ENCODE measurements at regions not wholly inside any gene's neighbourhood (a gene's known extent, or its start where the extent isn't known, plus 50 kb on each side); places are given as distances from the start of the nearest gene placed in this dataset.

DNA sequence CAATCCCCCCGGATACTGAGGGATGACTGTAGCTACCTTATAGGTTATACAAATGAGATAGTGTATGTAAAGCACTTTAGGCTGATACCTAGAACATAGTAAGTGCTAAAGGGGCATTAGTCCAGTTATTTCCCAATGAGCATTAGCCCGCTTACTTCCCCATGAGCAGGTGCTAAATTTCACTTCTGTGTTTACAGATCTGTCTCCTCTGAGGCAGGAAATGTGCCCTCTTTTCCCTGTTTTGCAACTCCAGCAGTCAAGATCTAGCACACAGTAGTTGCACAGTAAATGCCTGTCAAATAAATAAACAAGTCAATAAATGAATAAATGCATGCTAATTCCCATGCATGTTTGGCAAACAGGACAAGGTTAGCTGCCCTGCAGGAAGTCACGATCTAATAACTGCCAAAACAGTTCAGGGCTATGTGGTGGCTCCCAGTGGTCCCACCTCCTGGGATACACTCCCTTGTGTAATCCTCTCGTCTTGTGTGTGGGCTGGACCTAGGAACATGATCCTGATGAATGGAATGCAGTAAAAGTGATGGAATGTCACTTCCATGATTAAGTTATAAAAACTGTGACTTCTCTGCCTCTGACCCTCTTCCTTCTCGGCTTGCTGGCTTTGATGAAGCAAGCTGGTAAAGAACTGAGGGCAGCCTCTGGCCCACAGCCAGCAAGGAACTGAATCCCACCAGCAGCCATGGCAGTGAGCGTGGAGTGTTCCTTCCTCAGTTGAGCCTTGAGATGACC is 459.0 kb downstream of the SOX6 start:
- H3K9me3 ChIP-seq (ENCODE audit: control insufficient read depth in 2 of 3, insufficient read depth in 1 of 3, low read length in 3 of 3), result no peaks in the 10 kb centered on the region
- H3K4me3 ChIP-seq (ENCODE audit: low read length in 3 of 3), result no peak overlapping the region
- no peaks in the 10 kb centered on the region for H3K36me3 ChIP-seq (ENCODE audit: control insufficient read depth in 2 of 3, insufficient read depth in 3 of 3, low read length in 3 of 3)
- no peak overlapping the region for H3K9ac ChIP-seq (ENCODE audit: low read length in 3 of 3)
- intact Hi-C loops (cut with DNase I), result no loop called here
- TF ChIP-seq, protein P1, sequence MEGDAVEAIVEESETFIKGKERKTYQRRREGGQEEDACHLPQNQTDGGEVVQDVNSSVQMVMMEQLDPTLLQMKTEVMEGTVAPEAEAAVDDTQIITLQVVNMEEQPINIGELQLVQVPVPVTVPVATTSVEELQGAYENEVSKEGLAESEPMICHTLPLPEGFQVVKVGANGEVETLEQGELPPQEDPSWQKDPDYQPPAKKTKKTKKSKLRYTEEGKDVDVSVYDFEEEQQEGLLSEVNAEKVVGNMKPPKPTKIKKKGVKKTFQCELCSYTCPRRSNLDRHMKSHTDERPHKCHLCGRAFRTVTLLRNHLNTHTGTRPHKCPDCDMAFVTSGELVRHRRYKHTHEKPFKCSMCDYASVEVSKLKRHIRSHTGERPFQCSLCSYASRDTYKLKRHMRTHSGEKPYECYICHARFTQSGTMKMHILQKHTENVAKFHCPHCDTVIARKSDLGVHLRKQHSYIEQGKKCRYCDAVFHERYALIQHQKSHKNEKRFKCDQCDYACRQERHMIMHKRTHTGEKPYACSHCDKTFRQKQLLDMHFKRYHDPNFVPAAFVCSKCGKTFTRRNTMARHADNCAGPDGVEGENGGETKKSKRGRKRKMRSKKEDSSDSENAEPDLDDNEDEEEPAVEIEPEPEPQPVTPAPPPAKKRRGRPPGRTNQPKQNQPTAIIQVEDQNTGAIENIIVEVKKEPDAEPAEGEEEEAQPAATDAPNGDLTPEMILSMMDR (IDR thresholded peaks at IDR 0.05; ENCODE audit: borderline replicate concordance, extremely low read depth, insufficient read depth), result no peak
- DNase-seq (peak in 4 of 5 donors; percentile 60 to 90 (median 74)), FAIRE-seq (no peak)
- peaks cover 4 to 9% (median 5%) of the 10 kb centered on the region in 3 donors for H3K4me1 ChIP-seq (ENCODE audit: control insufficient read depth in 2 of 3, insufficient read depth in 2 of 3, low read depth in 1 of 3, low read length in 3 of 3)
- H3K27ac ChIP-seq (ENCODE audit: low read depth in 2 of 2, low read length in 2 of 2), result no peak overlapping the region
- no peaks in the 10 kb centered on the region for H3K27me3 ChIP-seq (ENCODE audit: control insufficient read depth, insufficient read depth, low read length)

DNA sequence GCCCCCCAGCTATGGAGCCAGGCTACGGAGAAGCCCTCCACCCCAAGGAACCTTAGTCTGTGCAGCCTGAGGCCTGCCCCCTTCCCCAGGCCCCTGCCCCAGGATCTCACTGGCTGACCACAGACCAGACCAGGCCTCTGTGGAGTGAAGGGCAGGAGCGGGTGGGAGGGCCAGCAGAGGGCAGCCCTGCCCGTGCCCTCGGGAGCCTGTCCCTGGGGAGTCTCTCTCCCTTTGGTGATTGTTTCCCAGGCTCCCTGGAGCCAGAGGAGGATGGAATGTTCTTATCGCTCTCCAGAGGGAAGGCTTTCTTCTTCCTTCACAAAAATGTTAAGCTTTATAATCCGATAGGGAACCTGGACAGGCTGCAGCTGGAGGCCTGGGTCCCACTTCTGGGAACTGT is 455.3 kb downstream of the SOX6 start:
- Histone ChIP-seq H3K36me3 (ENCODE audit: control insufficient read depth in 2 of 3, insufficient read depth in 3 of 3, low read length in 3 of 3) (no peaks in the 10 kb centered on the region), H3K4me1 (ENCODE audit: control insufficient read depth in 2 of 3, insufficient read depth in 2 of 3, low read depth in 1 of 3, low read length in 3 of 3) (peaks cover 0 to 2% (median 0%) of the 10 kb centered on the region in 3 donors), H3K27ac (ENCODE audit: low read depth in 2 of 2, low read length in 2 of 2) (no peak overlapping the region), H3K9me3 (ENCODE audit: control insufficient read depth in 2 of 3, insufficient read depth in 1 of 3, low read length in 3 of 3) (no peaks in the 10 kb centered on the region), H3K9ac (ENCODE audit: low read length in 3 of 3) (no peak overlapping the region), H3K27me3 (ENCODE audit: control insufficient read depth, insufficient read depth, low read length) (no peaks in the 10 kb centered on the region), H3K4me3 (ENCODE audit: low read length in 3 of 3) (no peak overlapping the region)
- TF ChIP-seq, protein P1 (IDR thresholded peaks at IDR 0.05; ENCODE audit: borderline replicate concordance, extremely low read depth, insufficient read depth), result no peak
- peak in 1 of 5 donors; percentile 29 for DNase-seq
- no peak for FAIRE-seq
- intact Hi-C loops (cut with DNase I), result no loop called here

DNA sequence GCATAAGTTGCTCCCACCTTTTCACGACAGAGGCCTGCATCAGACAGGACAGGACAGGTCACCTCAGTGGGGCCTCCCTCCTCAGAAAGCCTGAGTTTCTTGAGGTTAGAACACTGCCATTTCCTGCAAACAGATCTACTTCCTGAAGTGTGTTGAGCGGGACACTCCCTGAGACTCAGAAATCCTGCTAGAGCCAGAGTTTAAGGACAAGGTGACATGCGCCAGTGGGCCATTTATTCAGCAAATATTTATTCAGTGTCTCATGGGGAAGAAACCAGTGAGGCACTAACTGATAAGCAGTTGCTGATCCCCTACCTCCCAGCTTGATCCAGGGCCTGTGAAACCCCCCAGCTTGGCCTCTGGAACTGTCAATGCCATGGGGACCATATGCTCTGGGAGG is 454.6 kb downstream of the SOX6 start:
- Histone ChIP-seq H3K27me3 (ENCODE audit: control insufficient read depth, insufficient read depth, low read length) (no peaks in the 10 kb centered on the region), H3K9ac (ENCODE audit: low read length in 3 of 3) (no peak overlapping the region), H3K4me1 (ENCODE audit: control insufficient read depth in 2 of 3, insufficient read depth in 2 of 3, low read depth in 1 of 3, low read length in 3 of 3) (peaks cover 0 to 2% (median 0%) of the 10 kb centered on the region in 3 donors), H3K36me3 (ENCODE audit: control insufficient read depth in 2 of 3, insufficient read depth in 3 of 3, low read length in 3 of 3) (no peaks in the 10 kb centered on the region), H3K9me3 (ENCODE audit: control insufficient read depth in 2 of 3, insufficient read depth in 1 of 3, low read length in 3 of 3) (no peaks in the 10 kb centered on the region), H3K4me3 (ENCODE audit: low read length in 3 of 3) (no peak overlapping the region), H3K27ac (ENCODE audit: low read depth in 2 of 2, low read length in 2 of 2) (no peak overlapping the region)
- DNase-seq, result no peak
- no peak for FAIRE-seq
- TF ChIP-seq, protein P1 (IDR thresholded peaks at IDR 0.05; ENCODE audit: borderline replicate concordance, extremely low read depth, insufficient read depth), result no peak
- intact Hi-C loops (cut with DNase I), result no loop called here
